Hepatocyte (in vitro differentiated cells): ENCODE measurements at regions not wholly inside any gene's neighbourhood (a gene's known extent, or its start where the extent isn't known, plus 50 kb on each side); places are given as distances from the start of the nearest gene placed in this dataset.

Experiments
- EZH2 ChIP-seq: fragments of 200-600 bp; sonication (generic); IDR thresholded peaks from 2 replicates; pipeline ENCODE4 v1.6.1; 2016; ENCODE audit warnings: antibody characterized with exemption, mild to moderate bottlenecking, borderline replicate concordance
- EZH2phosphoT487 ChIP-seq: fragments of 200-600 bp; sonication (generic); IDR thresholded peaks from one replicate; pipeline ENCODE4 v1.6.1; 2018; ENCODE audit warnings: antibody characterized with exemption, mild to moderate bottlenecking, low read depth, moderate library complexity; ENCODE audit not compliant: unreplicated experiment, severe bottlenecking
- TF ChIP-seq, protein P1 (sequence below): fragments of 200-600 bp; sonication (generic); IDR thresholded peaks from 2 replicates; pipeline ENCODE4 v1.5.1; 2016; ENCODE audit warnings: antibody characterized with exemption, mild to moderate bottlenecking; ENCODE audit not compliant: poor library complexity

DNA sequence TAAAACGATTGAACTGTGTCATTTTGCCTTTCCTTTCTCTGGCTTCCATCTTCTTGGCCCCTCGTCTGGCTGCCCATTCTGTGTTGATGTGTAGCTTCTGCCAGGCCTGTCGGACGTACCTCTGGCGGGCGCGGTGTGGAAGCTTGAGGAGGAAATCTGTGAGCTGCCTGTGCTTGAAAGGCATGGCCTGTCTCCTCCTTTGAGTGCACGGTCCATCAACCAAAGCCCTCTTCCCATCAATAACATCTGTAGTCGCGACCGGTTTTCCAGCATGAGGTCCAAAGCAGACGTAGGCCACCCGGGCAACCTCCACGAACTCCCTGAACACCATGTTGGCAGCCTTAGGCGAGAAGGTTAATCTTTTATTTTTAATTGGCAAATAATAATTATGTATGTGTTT, 202.7 kb downstream of the CRLF2 start:
- TF ChIP-seq, protein P1, sequence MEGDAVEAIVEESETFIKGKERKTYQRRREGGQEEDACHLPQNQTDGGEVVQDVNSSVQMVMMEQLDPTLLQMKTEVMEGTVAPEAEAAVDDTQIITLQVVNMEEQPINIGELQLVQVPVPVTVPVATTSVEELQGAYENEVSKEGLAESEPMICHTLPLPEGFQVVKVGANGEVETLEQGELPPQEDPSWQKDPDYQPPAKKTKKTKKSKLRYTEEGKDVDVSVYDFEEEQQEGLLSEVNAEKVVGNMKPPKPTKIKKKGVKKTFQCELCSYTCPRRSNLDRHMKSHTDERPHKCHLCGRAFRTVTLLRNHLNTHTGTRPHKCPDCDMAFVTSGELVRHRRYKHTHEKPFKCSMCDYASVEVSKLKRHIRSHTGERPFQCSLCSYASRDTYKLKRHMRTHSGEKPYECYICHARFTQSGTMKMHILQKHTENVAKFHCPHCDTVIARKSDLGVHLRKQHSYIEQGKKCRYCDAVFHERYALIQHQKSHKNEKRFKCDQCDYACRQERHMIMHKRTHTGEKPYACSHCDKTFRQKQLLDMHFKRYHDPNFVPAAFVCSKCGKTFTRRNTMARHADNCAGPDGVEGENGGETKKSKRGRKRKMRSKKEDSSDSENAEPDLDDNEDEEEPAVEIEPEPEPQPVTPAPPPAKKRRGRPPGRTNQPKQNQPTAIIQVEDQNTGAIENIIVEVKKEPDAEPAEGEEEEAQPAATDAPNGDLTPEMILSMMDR = no peak
- TF ChIP-seq EZH2 = no peak
- no peak for TF ChIP-seq EZH2phosphoT487
